Panc1 (cell line): ENCODE measurements at regions not wholly inside any gene's neighbourhood (a gene's known extent, or its start where the extent isn't known, plus 50 kb on each side); places are given as distances from the start of the nearest gene placed in this dataset.

Experiments
- ATAC-seq: fragments of 200-7000 bp; cut with Tn5 transposase; 2 replicates; pipeline ENCODE4 v1.9.1; 2020; ENCODE audit warnings: mild to moderate bottlenecking, moderate library complexity
- BruUV-seq: library from RNA; stranded (reverse); fragments of 400-500 nt; replicated peaks from 2 replicates; lab custom pipeline; 2021; lab: Mats Ljungman, UMichigan
- CTCF ChIA-PET: fragments of 300-600 bp; sonication (Branson Sonifier 250); formaldehyde crosslinking; loops from one replicate; lab custom pipeline; 2022; ENCODE audit warnings: antibody characterized with exemption; lab: Charles Lee
- POLR2A ChIA-PET: fragments of 300-600 bp; sonication (Branson Sonifier 250); formaldehyde crosslinking; loops from one replicate; lab custom pipeline; 2022; ENCODE audit warnings: antibody characterized with exemption; lab: Charles Lee
- DNase-seq: peaks from one replicate; pipeline ENCODE4 v3.0.0-alpha.2; 2010; ENCODE audit warnings: low read depth, low spot score
- H3K27ac ChIP-seq: 2 replicates; pipeline ENCODE4 v1.5.1; 2011; ENCODE audit warnings: mild to moderate bottlenecking, low read length, inconsistent platforms
- H3K27me3 ChIP-seq: fragments of 200-500 bp; sonication (Bioruptor generic); 2 replicates; pipeline ENCODE4 v1.6.0; 2014; ENCODE audit warnings: low read length, inconsistent platforms; ENCODE audit not compliant: control insufficient read depth, insufficient read depth
- H3K36me3 ChIP-seq: fragments of 200-500 bp; sonication (Bioruptor generic); 2 replicates; pipeline ENCODE4 v1.5.1; 2014; ENCODE audit warnings: inconsistent platforms, mild to moderate bottlenecking, low read length, moderate library complexity; ENCODE audit not compliant: control insufficient read depth, insufficient read depth
- H3K4me1 ChIP-seq: 2 replicates; pipeline ENCODE4 v1.5.1; 2011; ENCODE audit warnings: inconsistent platforms, mild to moderate bottlenecking, low read length, moderate library complexity; ENCODE audit not compliant: control insufficient read depth, insufficient read depth
- H3K4me3 ChIP-seq, 2 experiments: 2 replicates each; pipeline ENCODE4 v1.5.1; 2011 to 2012; ENCODE audit warnings: low read depth in 2 of 2, low read length in 2 of 2, mild to moderate bottlenecking in 2 of 2, inconsistent platforms in 1 of 2, moderate library complexity in 1 of 2
- H3K9me3 ChIP-seq: fragments of 200-500 bp; sonication (Bioruptor generic); 2 replicates; pipeline ENCODE4 v1.5.1; 2014; ENCODE audit warnings: low read depth, mild to moderate bottlenecking, inconsistent platforms, low read length, moderate library complexity; ENCODE audit not compliant: control insufficient read depth, insufficient read depth
- POLR2AphosphoS5 ChIP-seq: IDR thresholded peaks from 2 replicates; pipeline ENCODE4 v1.6.1; 2012; ENCODE audit warnings: mild to moderate bottlenecking, low read depth, low read length, moderate library complexity
- SIN3A ChIP-seq: IDR thresholded peaks from 2 replicates; pipeline ENCODE4 v1.6.1; 2012; ENCODE audit warnings: low read depth, mild to moderate bottlenecking, low read length, moderate library complexity, borderline replicate concordance; ENCODE audit not compliant: insufficient read depth
- TCF7L2 ChIP-seq: IDR thresholded peaks from 2 replicates; pipeline ENCODE4 v1.6.1; 2011; ENCODE audit warnings: mild to moderate bottlenecking, low read depth, low read length, inconsistent platforms
- in situ Hi-C: cut with HindIII; loops from 2 replicates; pipeline ENCODE4 v1.10.0; 2016; ENCODE audit warnings: low sequenced_read_pairs, low pct_unique_long_range_greater_than_20kb
- intact Hi-C: fragments of 100-400 bp; cut with micrococcal nuclease; formaldehyde crosslinking; loops from one replicate; pipeline ENCODE4 v1.10.0; 2022; ENCODE audit not compliant: unreplicated experiment
- TF ChIP-seq, protein P1 (sequence below), 2 experiments: IDR thresholded peaks; 2 replicates each; pipeline ENCODE4 v1.6.1; 2011 to 2012; ENCODE audit warnings: low read depth in 2 of 2, control low read depth in 1 of 2, low read length in 1 of 2, mild to moderate bottlenecking in 1 of 2, moderate library complexity in 1 of 2; ENCODE audit not compliant: insufficient read depth in 1 of 2
- TF ChIP-seq, protein P2 (sequence below): fragments of 450-650 bp; IDR thresholded peaks from 2 replicates; pipeline ENCODE4 v1.5.1; 2017; ENCODE audit warnings: mild to moderate bottlenecking

- TF ChIP-seq TCF7L2 (no peak), SIN3A (no peak), POLR2AphosphoS5 (no peak)
- TF ChIP-seq, protein P1, sequence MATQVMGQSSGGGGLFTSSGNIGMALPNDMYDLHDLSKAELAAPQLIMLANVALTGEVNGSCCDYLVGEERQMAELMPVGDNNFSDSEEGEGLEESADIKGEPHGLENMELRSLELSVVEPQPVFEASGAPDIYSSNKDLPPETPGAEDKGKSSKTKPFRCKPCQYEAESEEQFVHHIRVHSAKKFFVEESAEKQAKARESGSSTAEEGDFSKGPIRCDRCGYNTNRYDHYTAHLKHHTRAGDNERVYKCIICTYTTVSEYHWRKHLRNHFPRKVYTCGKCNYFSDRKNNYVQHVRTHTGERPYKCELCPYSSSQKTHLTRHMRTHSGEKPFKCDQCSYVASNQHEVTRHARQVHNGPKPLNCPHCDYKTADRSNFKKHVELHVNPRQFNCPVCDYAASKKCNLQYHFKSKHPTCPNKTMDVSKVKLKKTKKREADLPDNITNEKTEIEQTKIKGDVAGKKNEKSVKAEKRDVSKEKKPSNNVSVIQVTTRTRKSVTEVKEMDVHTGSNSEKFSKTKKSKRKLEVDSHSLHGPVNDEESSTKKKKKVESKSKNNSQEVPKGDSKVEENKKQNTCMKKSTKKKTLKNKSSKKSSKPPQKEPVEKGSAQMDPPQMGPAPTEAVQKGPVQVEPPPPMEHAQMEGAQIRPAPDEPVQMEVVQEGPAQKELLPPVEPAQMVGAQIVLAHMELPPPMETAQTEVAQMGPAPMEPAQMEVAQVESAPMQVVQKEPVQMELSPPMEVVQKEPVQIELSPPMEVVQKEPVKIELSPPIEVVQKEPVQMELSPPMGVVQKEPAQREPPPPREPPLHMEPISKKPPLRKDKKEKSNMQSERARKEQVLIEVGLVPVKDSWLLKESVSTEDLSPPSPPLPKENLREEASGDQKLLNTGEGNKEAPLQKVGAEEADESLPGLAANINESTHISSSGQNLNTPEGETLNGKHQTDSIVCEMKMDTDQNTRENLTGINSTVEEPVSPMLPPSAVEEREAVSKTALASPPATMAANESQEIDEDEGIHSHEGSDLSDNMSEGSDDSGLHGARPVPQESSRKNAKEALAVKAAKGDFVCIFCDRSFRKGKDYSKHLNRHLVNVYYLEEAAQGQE (IDR thresholded peaks at IDR 0.05; ENCODE audit: insufficient read depth in 1 of 2, low read depth in 2 of 2, low read length in 1 of 2): no peak
- TF ChIP-seq, protein P2, sequence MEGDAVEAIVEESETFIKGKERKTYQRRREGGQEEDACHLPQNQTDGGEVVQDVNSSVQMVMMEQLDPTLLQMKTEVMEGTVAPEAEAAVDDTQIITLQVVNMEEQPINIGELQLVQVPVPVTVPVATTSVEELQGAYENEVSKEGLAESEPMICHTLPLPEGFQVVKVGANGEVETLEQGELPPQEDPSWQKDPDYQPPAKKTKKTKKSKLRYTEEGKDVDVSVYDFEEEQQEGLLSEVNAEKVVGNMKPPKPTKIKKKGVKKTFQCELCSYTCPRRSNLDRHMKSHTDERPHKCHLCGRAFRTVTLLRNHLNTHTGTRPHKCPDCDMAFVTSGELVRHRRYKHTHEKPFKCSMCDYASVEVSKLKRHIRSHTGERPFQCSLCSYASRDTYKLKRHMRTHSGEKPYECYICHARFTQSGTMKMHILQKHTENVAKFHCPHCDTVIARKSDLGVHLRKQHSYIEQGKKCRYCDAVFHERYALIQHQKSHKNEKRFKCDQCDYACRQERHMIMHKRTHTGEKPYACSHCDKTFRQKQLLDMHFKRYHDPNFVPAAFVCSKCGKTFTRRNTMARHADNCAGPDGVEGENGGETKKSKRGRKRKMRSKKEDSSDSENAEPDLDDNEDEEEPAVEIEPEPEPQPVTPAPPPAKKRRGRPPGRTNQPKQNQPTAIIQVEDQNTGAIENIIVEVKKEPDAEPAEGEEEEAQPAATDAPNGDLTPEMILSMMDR: no peak
- ChIA-PET POLR2A (no interaction called here), CTCF (no interaction called here)
- ATAC-seq (no peak), DNase-seq (no peak)
- H3K27me3 ChIP-seq: no peaks in the 10 kb centered on the region
- no peaks in the 10 kb centered on the region for H3K9me3 ChIP-seq
- no TSS peak for BruUV-seq
- no peak overlapping the region for H3K27ac ChIP-seq
- in situ Hi-C loops: no loop called here
- H3K4me1 ChIP-seq: no peaks in the 10 kb centered on the region
- intact Hi-C loops: no loop called here
- H3K36me3 ChIP-seq: no peaks in the 10 kb centered on the region
- no peak overlapping the region for H3K4me3 ChIP-seq
Observed at GRCh38 chr1:95180371-95180770, 53.6 kb upstream of the RWDD3 start.

- BruUV-seq: no TSS peak
- H3K4me3 ChIP-seq: no peak overlapping the region
- in situ Hi-C loops (no loop called here), intact Hi-C loops (no loop called here)
- POLR2A ChIA-PET: no interaction called here
- H3K27me3 ChIP-seq: no peaks in the 10 kb centered on the region
- ATAC-seq (no peak), DNase-seq (no peak)
- H3K4me1 ChIP-seq: no peaks in the 10 kb centered on the region
- CTCF ChIA-PET: no interaction called here
- no peak for TF ChIP-seq POLR2AphosphoS5
- TF ChIP-seq, protein P1 (IDR thresholded peaks at IDR 0.05; ENCODE audit: insufficient read depth in 1 of 2, low read depth in 2 of 2, low read length in 1 of 2): no peak
- no peak for TF ChIP-seq SIN3A
- TF ChIP-seq TCF7L2: no peak
- TF ChIP-seq, protein P2: no peak
- H3K9me3 ChIP-seq: no peaks in the 10 kb centered on the region
- no peak overlapping the region for H3K27ac ChIP-seq
- no peaks in the 10 kb centered on the region for H3K36me3 ChIP-seq
Observed at GRCh38 chr1:95181096-95181495, 52.9 kb upstream of the RWDD3 start.
